Natural killer cell (primary cell): ENCODE measurements at regions not wholly inside any gene's neighbourhood (a gene's known extent, or its start where the extent isn't known, plus 50 kb on each side); places are given as distances from the start of the nearest gene placed in this dataset.

Experiments used
- ATAC-seq, 3 donors: fragments of 150-1000 bp in 2 of 3; fragments of 200-7000 bp in 1 of 3; cut with Tn5 transposase; 1 replicate in 1 of 3; 2 replicates in 2 of 3; pipeline ENCODE4 v1.10.0; 2021; ENCODE audit warnings: mild to moderate bottlenecking in 2 of 3, moderate library complexity in 2 of 3
- DNase-seq, 2 donors: peaks; one replicate each; pipeline versions ENCODE4 v3.0.0 to v3.0.0-alpha.2; 2013 to 2021; ENCODE audit warnings: mixed read lengths in 1 of 2
- H3K27ac ChIP-seq: one replicate; pipeline ENCODE4 v1.5.1; 2013; ENCODE audit warnings: mild to moderate bottlenecking, low read length
- H3K27me3 ChIP-seq: one replicate; pipeline ENCODE4 v1.6.1; 2013; ENCODE audit warnings: low read length; ENCODE audit not compliant: control insufficient read depth, insufficient read depth
- H3K36me3 ChIP-seq: one replicate; pipeline ENCODE4 v1.6.1; 2013; ENCODE audit warnings: low read length; ENCODE audit not compliant: control insufficient read depth, insufficient read depth
- H3K4me1 ChIP-seq: one replicate; pipeline ENCODE4 v1.6.1; 2013; ENCODE audit warnings: low read length; ENCODE audit not compliant: control insufficient read depth, insufficient read depth
- H3K4me3 ChIP-seq: one replicate; pipeline ENCODE4 v1.5.1; 2013; ENCODE audit warnings: low read length
- H3K9me3 ChIP-seq: one replicate; pipeline ENCODE4 v1.6.1; 2013; ENCODE audit warnings: low read length; ENCODE audit not compliant: control insufficient read depth, insufficient read depth
- H3K27ac Mint-ChIP-seq, 2 donors: one replicate each; pipeline ENCODE4 v1.8.0; 2022; ENCODE audit warnings: mild to moderate bottlenecking in 2 of 2, mixed read lengths in 2 of 2, moderate library complexity in 1 of 2
- H3K27me3 Mint-ChIP-seq, 2 donors: one replicate each; pipeline ENCODE4 v1.8.0; 2022; ENCODE audit warnings: low read depth in 2 of 2, mixed read lengths in 2 of 2
- H3K36me3 Mint-ChIP-seq: one replicate; pipeline ENCODE4 v1.8.0; 2022; ENCODE audit warnings: mixed read lengths
- H3K4me1 Mint-ChIP-seq, 2 donors: one replicate each; pipeline ENCODE4 v1.8.0; 2022; ENCODE audit warnings: mixed read lengths in 2 of 2
- H3K4me3 Mint-ChIP-seq: one replicate; pipeline ENCODE4 v1.8.0; 2022; ENCODE audit warnings: mild to moderate bottlenecking, moderate library complexity, mixed read lengths
- H3K9me3 Mint-ChIP-seq, 2 donors: one replicate each; pipeline ENCODE4 v1.8.0; 2022; ENCODE audit warnings: mixed read lengths in 2 of 2
- CTCF ChIP-seq: fragments of 200-600 bp; IDR thresholded peaks from one replicate; pipeline ENCODE4 v1.8.0; 2022; ENCODE audit warnings: antibody characterized with exemption
- WGBS: methylation state at CpG from one replicate; pipeline ENCODE4 v1.1.7; 2013; ENCODE audit warnings: missing lambda C conversion rate; ENCODE audit not compliant: insufficient coverage; 5-methylcytosine and 5-hydroxymethylcytosine counted together
- intact Hi-C: fragments of 100-400 bp; cut with micrococcal nuclease; formaldehyde crosslinking; loops from one replicate; pipeline ENCODE4 v1.14.2; 2022

GRCh38 chr20:43243672-43244269 is 54.1 kb upstream of the PTPRT start:
- no peaks in the 10 kb centered on the region for H3K9me3 Mint-ChIP-seq
- no peaks in the 10 kb centered on the region for H3K36me3 Mint-ChIP-seq

DNA sequence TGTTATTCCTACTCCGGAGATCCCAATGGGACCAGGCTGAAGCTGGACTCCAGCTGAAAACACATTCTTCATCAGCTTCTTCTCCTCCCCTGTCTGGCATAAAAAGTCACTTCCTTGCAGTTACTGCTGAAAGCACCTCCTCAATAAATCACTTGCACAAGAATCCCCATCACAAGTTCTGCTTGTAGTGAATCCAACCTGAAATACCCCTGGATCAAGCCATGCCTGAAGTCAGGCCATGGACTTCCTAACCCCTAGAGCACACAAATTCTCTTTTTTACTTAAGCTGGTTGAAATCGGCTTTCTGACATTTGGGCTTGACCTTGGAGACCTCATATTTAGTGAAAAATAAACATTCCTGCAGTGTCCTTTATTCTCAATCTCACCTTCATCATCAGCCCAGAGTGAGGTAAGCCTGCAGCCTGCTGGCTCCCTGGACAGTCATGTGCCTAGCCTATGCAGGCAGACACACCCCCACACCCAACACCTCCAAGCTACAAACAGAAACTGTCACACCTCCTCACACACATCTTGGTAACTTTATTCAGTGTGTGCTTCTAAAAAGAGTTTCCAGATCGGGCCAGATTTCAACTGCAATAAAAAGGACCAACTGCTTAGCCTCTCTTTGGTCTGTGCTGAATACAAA is 51.5 kb upstream of the PTPRT start:
- no peaks in the 10 kb centered on the region for H3K27me3 ChIP-seq
- no peak overlapping the region for H3K4me3 Mint-ChIP-seq
- H3K27me3 Mint-ChIP-seq = peaks cover 8% of the 10 kb centered on the region in 2 donors
- H3K27ac Mint-ChIP-seq = no peak overlapping the region
- no peaks in the 10 kb centered on the region for H3K36me3 Mint-ChIP-seq
- H3K36me3 ChIP-seq = no peaks in the 10 kb centered on the region
- no peak overlapping the region for H3K27ac ChIP-seq
- no peak overlapping the region for H3K4me3 ChIP-seq
- TF ChIP-seq CTCF = no peak
- no peaks in the 10 kb centered on the region for H3K9me3 Mint-ChIP-seq
- WGBS = 95% methylated on average over 3 of the region's 3 CpGs
- no peak for ATAC-seq
- intact Hi-C loops = no loop called here
- no peaks in the 10 kb centered on the region for H3K9me3 ChIP-seq
- no peaks in the 10 kb centered on the region for H3K4me1 ChIP-seq
- no peak for DNase-seq
- no peaks in the 10 kb centered on the region for H3K4me1 Mint-ChIP-seq

More at GRCh38 chr20:43243672-43244269, 54.1 kb upstream of the PTPRT start:
- no peaks in the 10 kb centered on the region for H3K4me1 Mint-ChIP-seq
- 63% methylated on average over 6 of the region's 7 CpGs for WGBS
- H3K36me3 ChIP-seq = no peaks in the 10 kb centered on the region
- H3K27ac Mint-ChIP-seq = no peak overlapping the region
- no peaks in the 10 kb centered on the region for H3K4me1 ChIP-seq
- H3K27me3 ChIP-seq = no peaks in the 10 kb centered on the region
- H3K27ac ChIP-seq = no peak overlapping the region
- no peak overlapping the region for H3K4me3 Mint-ChIP-seq
- TF ChIP-seq CTCF = no peak
- intact Hi-C loops = no loop called here
- DNase-seq (no peak), ATAC-seq (no peak)
- no peak overlapping the region for H3K4me3 ChIP-seq
- H3K27me3 Mint-ChIP-seq = peaks cover 12 to 13% of the 10 kb centered on the region in 2 donors
- no peaks in the 10 kb centered on the region for H3K9me3 ChIP-seq
